ENCODE measurements at regions not wholly inside any gene's neighbourhood (a gene's known extent, or its start where the extent isn't known, plus 50 kb on each side); places are given as distances from the start of the nearest gene placed in this dataset.

DNA sequence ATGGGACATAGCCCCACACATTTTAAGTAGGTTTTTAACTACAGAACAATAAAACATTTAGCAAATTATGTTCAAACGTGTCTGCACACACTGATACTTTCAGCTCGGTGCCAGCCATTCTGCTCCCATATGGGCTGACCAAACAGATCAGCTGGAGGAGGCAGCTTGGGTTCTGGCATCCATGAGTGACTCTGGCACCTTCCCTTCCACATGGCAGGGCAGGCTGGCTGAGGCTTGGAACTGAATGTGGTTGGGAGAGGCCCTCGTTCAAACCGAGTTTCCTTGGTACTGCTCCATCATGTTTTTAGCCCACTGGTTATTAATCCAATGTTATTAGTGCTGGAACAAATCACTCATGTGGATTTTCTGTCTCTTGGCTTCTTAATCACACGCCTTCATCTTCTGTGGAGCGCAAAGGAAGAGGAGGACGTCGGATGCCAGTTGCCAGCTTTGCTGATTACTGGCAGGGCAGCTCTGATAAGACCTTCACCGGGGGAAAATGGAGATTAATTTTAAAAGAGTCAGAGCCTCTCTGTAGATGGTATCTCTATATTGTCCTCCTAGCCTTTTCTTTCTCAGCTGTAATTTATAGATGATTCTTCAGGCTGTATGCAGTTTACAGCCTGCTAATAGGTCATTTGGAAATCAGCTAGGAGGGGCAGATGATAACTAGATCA is 93.1 kb upstream of the TIAM2 start:
- DNase-seq (no peak), ATAC-seq (no peak)
- Mint-ChIP-seq H3K4me3 (no peak overlapping the region), H3K27me3 (ENCODE audit: low read depth) (no peaks in the 10 kb centered on the region), H3K36me3 (ENCODE audit: low read depth) (no peaks in the 10 kb centered on the region), H3K27ac (no peak overlapping the region), H3K4me1 (ENCODE audit: low read depth) (no peaks in the 10 kb centered on the region), H3K9me3 (ENCODE audit: insufficient read depth) (no peaks in the 10 kb centered on the region)
- POLR2A ChIA-PET: no interaction called here
- CTCF ChIA-PET: no interaction called here

DNA sequence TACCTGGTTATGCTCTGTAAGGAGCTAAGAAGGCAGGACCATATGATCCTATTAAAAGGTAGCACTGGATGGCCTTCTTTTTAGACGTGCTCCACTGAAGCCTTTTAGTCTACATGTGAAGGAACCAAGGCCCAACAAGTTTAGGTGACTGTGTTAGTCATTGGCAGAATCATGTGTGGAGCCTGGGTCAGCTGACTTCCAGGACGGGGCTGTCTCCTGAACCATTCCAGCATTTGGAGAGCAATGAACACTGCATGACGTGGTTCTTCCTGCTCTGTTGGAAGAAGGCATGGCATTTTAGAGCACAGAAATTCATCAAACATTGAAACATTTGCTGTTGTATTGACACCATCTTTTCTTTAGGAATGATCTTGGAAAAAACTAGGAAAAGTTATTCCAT is 87.8 kb upstream of the TIAM2 start:
- Mint-ChIP-seq H3K27ac (no peak overlapping the region), H3K9me3 (ENCODE audit: insufficient read depth) (no peaks in the 10 kb centered on the region), H3K4me3 (no peak overlapping the region), H3K4me1 (ENCODE audit: low read depth) (no peaks in the 10 kb centered on the region), H3K36me3 (ENCODE audit: low read depth) (no peaks in the 10 kb centered on the region), H3K27me3 (ENCODE audit: low read depth) (no peaks in the 10 kb centered on the region)
- ChIA-PET POLR2A (no interaction called here), CTCF (interaction anchor here (1.4 to 3.6 kb wide), 2 partner anchors 21 to 39 kb away, joined by 4 to 12 read pairs; no protein-coding TSS in a partner anchor)
- no peak for ATAC-seq
- no peak for DNase-seq

DNA sequence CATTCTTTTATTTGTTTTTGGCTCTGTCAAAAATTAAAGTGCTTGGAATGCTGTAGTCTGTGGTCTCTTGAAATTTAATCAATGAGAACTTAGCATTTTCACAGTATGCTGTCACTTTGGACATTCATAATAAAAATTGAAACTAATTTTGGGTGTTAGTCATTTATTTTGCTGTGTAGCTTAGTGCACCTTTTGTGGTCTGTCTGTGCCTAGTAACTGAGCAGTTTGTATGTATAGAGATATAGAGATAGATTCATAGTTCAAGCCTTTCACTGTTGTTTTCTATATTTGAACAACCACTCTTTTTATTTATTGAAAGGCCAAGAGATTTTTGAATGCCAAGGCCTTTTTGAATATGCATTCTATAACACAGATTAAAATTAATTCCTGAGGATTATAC is 86.4 kb upstream of the TIAM2 start:
- CTCF ChIA-PET: interaction anchor here (1.2 to 1.6 kb wide), 2 partner anchors 233 to 340 kb away, joined by 3 to 5 read pairs; no protein-coding TSS in a partner anchor
- POLR2A ChIA-PET: no interaction called here
- Mint-ChIP-seq H3K4me1 (ENCODE audit: low read depth) (no peaks in the 10 kb centered on the region), H3K9me3 (ENCODE audit: insufficient read depth) (no peaks in the 10 kb centered on the region), H3K27me3 (ENCODE audit: low read depth) (no peaks in the 10 kb centered on the region), H3K4me3 (no peak overlapping the region), H3K36me3 (ENCODE audit: low read depth) (no peaks in the 10 kb centered on the region), H3K27ac (no peak overlapping the region)
- no peak for ATAC-seq
- DNase-seq: no peak

DNA sequence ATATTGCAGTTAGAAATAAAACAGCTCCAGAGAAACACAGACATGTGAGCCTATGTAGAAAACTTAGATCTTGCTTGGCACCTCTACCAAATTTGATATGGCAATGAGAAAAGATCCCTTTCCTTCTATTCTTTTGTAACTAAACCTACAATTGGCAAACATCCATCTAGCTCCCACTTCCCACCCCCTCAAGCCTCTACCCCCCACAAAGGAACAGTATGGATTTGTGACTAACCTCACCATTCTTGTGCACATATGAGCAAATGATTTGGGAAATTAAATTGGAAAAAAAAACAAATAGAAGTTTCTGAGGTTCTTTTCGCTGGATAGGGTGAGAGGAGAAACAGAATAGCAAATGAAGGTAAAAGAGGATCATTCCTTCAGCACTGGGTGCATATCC is 85.8 kb upstream of the TIAM2 start:
- no peaks in the 10 kb centered on the region for H3K4me1 Mint-ChIP-seq (ENCODE audit: low read depth)
- H3K4me3 Mint-ChIP-seq: no peak overlapping the region
- no peaks in the 10 kb centered on the region for H3K36me3 Mint-ChIP-seq (ENCODE audit: low read depth)
- no peak for ATAC-seq
- ChIA-PET POLR2A (interaction anchor here (0.6 kb wide), 1 partner anchor 290 kb away, joined by 4 read pairs; no protein-coding TSS in a partner anchor), CTCF (interaction anchor here (1.2 to 1.6 kb wide), 2 partner anchors 234 to 339 kb away, joined by 3 to 5 read pairs; no protein-coding TSS in a partner anchor)
- no peak overlapping the region for H3K27ac Mint-ChIP-seq
- H3K27me3 Mint-ChIP-seq (ENCODE audit: low read depth): no peaks in the 10 kb centered on the region
- no peak for DNase-seq
- H3K9me3 Mint-ChIP-seq (ENCODE audit: insufficient read depth): no peaks in the 10 kb centered on the region

DNA sequence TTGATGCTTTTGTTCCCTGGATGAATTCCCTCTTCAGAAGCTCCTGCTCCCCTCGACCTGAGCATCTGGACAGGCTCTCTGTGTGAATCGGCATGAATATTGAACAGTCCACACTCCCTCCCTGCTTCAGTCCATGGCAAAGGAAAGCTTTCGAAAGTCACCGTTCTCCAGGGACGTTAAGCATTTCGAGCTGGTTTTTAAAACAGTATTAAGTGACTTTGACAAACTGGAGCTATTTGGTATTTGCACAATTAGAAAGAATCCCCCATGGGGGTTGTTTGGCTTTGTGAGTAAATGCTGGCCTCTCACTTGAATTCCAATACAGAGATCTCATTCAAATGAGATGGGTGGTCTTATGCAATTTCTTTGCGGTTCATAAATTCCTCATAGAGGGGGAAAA is 85.3 kb upstream of the TIAM2 start:
- DNase-seq (no peak), ATAC-seq (no peak)
- Mint-ChIP-seq H3K9me3 (ENCODE audit: insufficient read depth) (no peaks in the 10 kb centered on the region), H3K36me3 (ENCODE audit: low read depth) (no peaks in the 10 kb centered on the region), H3K4me3 (no peak overlapping the region), H3K27me3 (ENCODE audit: low read depth) (no peaks in the 10 kb centered on the region), H3K4me1 (ENCODE audit: low read depth) (no peaks in the 10 kb centered on the region), H3K27ac (no peak overlapping the region)
- POLR2A ChIA-PET: interaction anchor here (0.6 kb wide), 1 partner anchor 291 kb away, joined by 4 read pairs; no protein-coding TSS in a partner anchor
- CTCF ChIA-PET: interaction anchor here (1.6 kb wide), 2 partner anchors 234 kb away, joined by 5 read pairs; no protein-coding TSS in a partner anchor

DNA sequence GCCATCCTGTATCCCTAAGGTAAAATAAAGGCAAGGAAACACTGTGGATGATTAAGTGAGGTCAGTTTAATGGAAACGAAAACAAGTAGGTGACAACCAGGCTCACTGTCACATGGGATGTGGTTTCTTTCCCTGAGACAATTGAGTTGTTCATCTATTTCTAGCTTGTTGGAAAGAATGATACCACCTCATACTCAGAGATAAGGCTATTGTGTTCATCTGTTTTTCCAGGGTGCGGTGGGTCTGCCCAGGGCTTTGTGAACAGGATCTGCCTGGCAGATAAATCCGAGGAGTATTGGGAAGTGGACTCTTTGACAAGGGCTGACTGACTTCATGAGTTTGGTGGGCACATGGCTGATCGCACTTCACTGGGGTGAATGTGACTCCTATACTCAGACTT is 80.8 kb upstream of the TIAM2 start:
- Mint-ChIP-seq H3K4me3 (no peak overlapping the region), H3K4me1 (ENCODE audit: low read depth) (peaks cover 8% of the 10 kb centered on the region), H3K9me3 (ENCODE audit: insufficient read depth) (no peaks in the 10 kb centered on the region), H3K36me3 (ENCODE audit: low read depth) (no peaks in the 10 kb centered on the region), H3K27me3 (ENCODE audit: low read depth) (no peaks in the 10 kb centered on the region), H3K27ac (no peak overlapping the region)
- DNase-seq (no peak), ATAC-seq (no peak)
- CTCF ChIA-PET: interaction anchor here (1.3 kb wide), 1 partner anchor 14 kb away, joined by 6 read pairs; no protein-coding TSS in a partner anchor
- POLR2A ChIA-PET: no interaction called here

DNA sequence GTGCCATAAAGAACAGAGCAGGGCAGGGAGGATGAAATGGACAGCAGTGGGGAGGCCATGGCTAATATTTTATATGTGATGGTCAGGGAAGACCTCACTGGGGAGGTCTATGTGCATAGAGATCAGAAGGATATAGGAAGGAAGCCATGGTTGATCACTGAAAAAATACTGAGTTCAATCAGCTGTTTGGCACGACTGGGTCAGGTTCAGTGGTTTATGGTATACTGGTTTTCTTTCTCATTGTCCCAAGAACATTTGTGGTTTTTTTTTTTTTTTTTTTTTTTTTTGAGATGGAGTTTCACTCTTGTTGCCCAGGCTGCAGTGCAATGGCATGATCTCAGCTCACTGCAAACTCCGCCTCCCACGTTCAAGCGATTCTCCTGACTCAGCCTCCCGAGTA is 78.3 kb upstream of the TIAM2 start:
- Mint-ChIP-seq H3K27me3 (ENCODE audit: low read depth) (no peaks in the 10 kb centered on the region), H3K27ac (no peak overlapping the region)
- ATAC-seq: no peak

DNA sequence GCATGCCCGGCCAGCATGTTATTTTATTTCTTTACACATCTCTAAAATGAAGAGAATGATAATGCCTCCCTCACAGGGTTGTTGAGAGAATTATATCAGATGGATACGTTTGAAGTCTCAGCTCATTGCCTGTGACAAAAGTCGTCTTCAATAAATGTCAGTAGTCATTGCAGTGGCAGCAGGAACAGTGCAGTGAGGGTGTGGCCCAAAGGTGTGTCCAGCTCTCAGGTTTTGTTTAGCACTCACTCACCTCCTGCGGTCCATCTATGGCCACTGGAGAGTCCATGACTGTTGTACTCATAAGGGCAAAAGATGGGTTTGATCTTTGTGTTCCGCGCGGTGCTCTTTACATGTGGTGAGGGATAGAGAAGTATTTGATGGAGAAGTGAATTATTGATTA is 77.2 kb upstream of the TIAM2 start:
- H3K9me3 Mint-ChIP-seq (ENCODE audit: insufficient read depth): no peaks in the 10 kb centered on the region
- ATAC-seq (no peak), DNase-seq (no peak)
- H3K27me3 Mint-ChIP-seq (ENCODE audit: low read depth): no peaks in the 10 kb centered on the region
- CTCF ChIA-PET: interaction anchor here (3.3 kb wide), 1 partner anchor 10 kb away, joined by 13 read pairs; no protein-coding TSS in a partner anchor
- POLR2A ChIA-PET: no interaction called here
- peaks cover 17% of the 10 kb centered on the region for H3K4me1 Mint-ChIP-seq (ENCODE audit: low read depth)
- H3K27ac Mint-ChIP-seq: no peak overlapping the region
- H3K4me3 Mint-ChIP-seq: no peak overlapping the region
- no peaks in the 10 kb centered on the region for H3K36me3 Mint-ChIP-seq (ENCODE audit: low read depth)

More for the DNA sequence above, 78.3 kb upstream of the TIAM2 start:
- no peak for DNase-seq
- H3K4me1 Mint-ChIP-seq (ENCODE audit: low read depth): peaks cover 15% of the 10 kb centered on the region
- no peak overlapping the region for H3K4me3 Mint-ChIP-seq
- H3K9me3 Mint-ChIP-seq (ENCODE audit: insufficient read depth): no peaks in the 10 kb centered on the region
- H3K36me3 Mint-ChIP-seq (ENCODE audit: low read depth): no peaks in the 10 kb centered on the region
- ChIA-PET CTCF (interaction anchor here (1.2 kb wide), 2 partner anchors 11 to 241 kb away, joined by 3 to 4 read pairs; no protein-coding TSS in a partner anchor), POLR2A (interaction anchor here (0.9 kb wide), 1 partner anchor 11 kb away, joined by 3 read pairs; no protein-coding TSS in a partner anchor)

DNA sequence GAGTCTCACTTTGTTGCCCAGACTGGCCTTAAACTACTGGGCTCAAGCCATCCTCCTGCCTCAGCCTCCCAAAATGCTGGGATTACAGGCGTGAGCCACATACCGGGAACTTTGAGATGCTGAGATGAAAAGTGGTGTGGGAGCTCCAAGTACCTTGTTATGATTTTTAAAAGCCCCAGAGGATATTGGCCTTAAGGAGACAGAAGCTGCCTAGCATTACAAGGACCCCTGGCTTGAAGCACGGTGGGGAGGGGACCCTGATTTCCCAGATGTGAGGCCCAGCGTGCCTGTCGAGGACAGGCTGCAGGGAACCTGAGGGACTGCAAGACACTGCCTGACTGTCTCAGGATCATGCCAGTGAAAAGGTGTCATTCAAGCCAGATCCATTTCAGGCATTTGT is 75.3 kb upstream of the TIAM2 start:
- ChIA-PET CTCF (interaction anchor here (1.7 to 3.3 kb wide), 2 partner anchors 9 to 244 kb away, joined by 4 to 13 read pairs; no protein-coding TSS in a partner anchor), POLR2A (no interaction called here)
- no peaks in the 10 kb centered on the region for H3K9me3 Mint-ChIP-seq (ENCODE audit: insufficient read depth)
- DNase-seq: no peak
- ATAC-seq: no peak
- H3K27me3 Mint-ChIP-seq (ENCODE audit: low read depth): no peaks in the 10 kb centered on the region
- no peak overlapping the region for H3K27ac Mint-ChIP-seq
- H3K4me1 Mint-ChIP-seq (ENCODE audit: low read depth): peaks cover 20% of the 10 kb centered on the region
- no peak overlapping the region for H3K4me3 Mint-ChIP-seq
- H3K36me3 Mint-ChIP-seq (ENCODE audit: low read depth): no peaks in the 10 kb centered on the region

DNA sequence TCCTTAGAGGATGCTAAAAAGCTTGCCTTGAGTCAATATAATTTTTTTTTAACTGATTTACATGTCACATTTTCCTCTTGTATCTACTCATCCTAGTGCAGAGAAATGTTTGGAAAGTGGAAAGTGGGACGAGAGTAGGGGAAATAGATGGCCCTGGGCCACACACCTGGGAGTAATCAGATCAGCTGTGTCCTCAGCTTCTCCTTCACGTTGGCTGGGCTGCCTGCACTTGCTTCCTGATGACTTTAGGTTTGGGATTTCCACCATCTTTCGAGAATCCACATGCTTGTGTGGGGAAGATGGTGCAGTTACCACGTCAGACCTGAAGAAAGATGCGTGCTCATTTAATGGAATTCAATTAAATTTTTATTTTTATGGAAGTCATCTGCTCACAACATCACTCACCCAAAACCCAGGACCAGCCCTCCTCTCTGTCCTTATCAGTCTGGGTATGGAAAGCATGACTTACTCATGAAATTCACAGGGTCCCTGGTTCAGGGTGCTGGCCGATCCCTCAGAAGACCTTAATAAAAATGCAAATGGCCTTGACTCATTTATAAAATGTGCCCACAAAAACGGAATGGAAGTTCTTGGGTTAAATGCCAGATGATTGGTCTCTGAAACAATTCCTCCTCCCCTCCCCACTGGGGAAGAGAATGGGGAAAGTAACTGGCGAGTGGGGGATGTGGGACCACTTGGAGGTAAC is 74.5 kb upstream of the TIAM2 start:
- no peak overlapping the region for H3K4me3 Mint-ChIP-seq
- ATAC-seq: no peak

DNA sequence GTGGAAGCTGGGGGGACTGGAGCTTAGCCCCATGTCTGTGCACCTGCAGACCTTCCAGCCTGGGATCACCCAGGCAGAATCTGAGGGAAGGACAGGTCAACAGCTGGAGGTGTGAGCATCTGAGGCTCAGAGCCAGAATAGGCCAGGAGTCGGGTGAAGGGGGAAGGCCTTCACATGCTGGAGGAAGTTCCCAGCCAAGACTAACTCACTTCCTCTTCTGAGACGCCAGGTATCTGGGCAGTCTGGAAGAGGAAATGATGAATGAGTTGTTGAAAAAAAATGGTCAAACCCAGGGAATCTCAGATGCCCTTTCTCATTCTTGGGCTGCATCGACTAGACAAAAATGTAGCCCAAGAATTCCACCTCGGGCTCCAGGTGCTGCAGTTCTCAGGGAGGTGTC is 73.6 kb upstream of the TIAM2 start:
- ChIA-PET POLR2A (no interaction called here), CTCF (interaction anchor here (1.6 kb wide), 1 partner anchor 53 kb away, joined by 4 read pairs; no protein-coding TSS in a partner anchor)
- peaks cover 19% of the 10 kb centered on the region for H3K4me1 Mint-ChIP-seq (ENCODE audit: low read depth)
- ATAC-seq (no peak), DNase-seq (no peak)
- no peaks in the 10 kb centered on the region for H3K27me3 Mint-ChIP-seq (ENCODE audit: low read depth)
- no peaks in the 10 kb centered on the region for H3K36me3 Mint-ChIP-seq (ENCODE audit: low read depth)
- no peak overlapping the region for H3K4me3 Mint-ChIP-seq
- H3K9me3 Mint-ChIP-seq (ENCODE audit: insufficient read depth): no peaks in the 10 kb centered on the region
- no peak overlapping the region for H3K27ac Mint-ChIP-seq

More for the DNA sequence above, 74.5 kb upstream of the TIAM2 start:
- POLR2A ChIA-PET: no interaction called here
- no peak overlapping the region for H3K27ac Mint-ChIP-seq
- no peak for DNase-seq
- no peaks in the 10 kb centered on the region for H3K36me3 Mint-ChIP-seq (ENCODE audit: low read depth)
- H3K27me3 Mint-ChIP-seq (ENCODE audit: low read depth): no peaks in the 10 kb centered on the region
- CTCF ChIA-PET: interaction anchor here (1.6 to 3.3 kb wide), 2 partner anchors 8 to 53 kb away, joined by 4 to 13 read pairs; no protein-coding TSS in a partner anchor
- peaks cover 20% of the 10 kb centered on the region for H3K4me1 Mint-ChIP-seq (ENCODE audit: low read depth)
- no peaks in the 10 kb centered on the region for H3K9me3 Mint-ChIP-seq (ENCODE audit: insufficient read depth)
